Esophagus squamous epithelium (tissue), 5 donors: ENCODE measurements at regions not wholly inside any gene's neighbourhood (a gene's known extent, or its start where the extent isn't known, plus 50 kb on each side); places are given as distances from the start of the nearest gene placed in this dataset.

ENCODE experiments used
- DNase-seq: peaks from one replicate; lab custom pipeline; 2025; lab: John Stamatoyannopoulos, UW
- H3K27ac ChIP-seq, 4 donors: fragments of 200-600 bp; sonication (generic); one replicate each; pipeline ENCODE4 v1.5.1; 2016 to 2019; ENCODE audit warnings: mild to moderate bottlenecking in 1 of 4
- H3K27me3 ChIP-seq, 4 donors: fragments of 200-600 bp; sonication (generic); 1 replicate in 3 of 4; 2 replicates in 1 of 4; pipeline versions ENCODE4 v1.5.1 to v1.6.0; 2017 to 2021; ENCODE audit warnings: antibody characterized with exemption in 1 of 4
- H3K36me3 ChIP-seq, 3 donors: fragments of 200-600 bp; sonication (generic); one replicate each; pipeline ENCODE4 v1.5.1; 2016 to 2019
- H3K4me1 ChIP-seq, 3 donors: fragments of 200-600 bp; sonication (generic); one replicate each; pipeline ENCODE4 v1.5.1; 2017 to 2019
- H3K4me3 ChIP-seq, 4 donors: fragments of 200-600 bp; sonication (generic); 1 replicate in 3 of 4; 2 replicates in 1 of 4; pipeline ENCODE4 v1.5.1; 2016 to 2019; ENCODE audit warnings: mild to moderate bottlenecking in 2 of 4, moderate library complexity in 1 of 4
- H3K9me3 ChIP-seq, 3 donors: fragments of 200-600 bp; sonication (generic); one replicate each; pipeline ENCODE4 v1.5.1; 2016 to 2019
- CTCF ChIP-seq, 6 experiments: fragments of 450-650 bp in 4 of 6; fragments of 200-600 bp in 2 of 6; sonication (generic) in 2 of 6; IDR thresholded peaks; one replicate each; pipeline ENCODE4 v1.5.1; 2016 to 2019; ENCODE audit warnings: antibody characterized with exemption in 6 of 6, mild to moderate bottlenecking in 4 of 6, moderate library complexity in 4 of 6
- POLR2A ChIP-seq, 4 donors: fragments of 450-650 bp; IDR thresholded peaks; one replicate each; pipeline ENCODE4 v1.6.1; 2017; ENCODE audit warnings: antibody characterized with exemption in 4 of 4, mild to moderate bottlenecking in 4 of 4, moderate library complexity in 3 of 4
- WGBS, 2 donors: methylation state at CpG; one replicate each; pipeline ENCODE4 v1.1.5; 2018; 5-methylcytosine and 5-hydroxymethylcytosine counted together
- intact Hi-C: fragments of 100-400 bp; cut with DNase I; formaldehyde crosslinking; loops from one replicate; pipeline ENCODE4 v1.15.0; 2022
- donor health status: DM: yes; HTN: yes; CAD: no.

DNA sequence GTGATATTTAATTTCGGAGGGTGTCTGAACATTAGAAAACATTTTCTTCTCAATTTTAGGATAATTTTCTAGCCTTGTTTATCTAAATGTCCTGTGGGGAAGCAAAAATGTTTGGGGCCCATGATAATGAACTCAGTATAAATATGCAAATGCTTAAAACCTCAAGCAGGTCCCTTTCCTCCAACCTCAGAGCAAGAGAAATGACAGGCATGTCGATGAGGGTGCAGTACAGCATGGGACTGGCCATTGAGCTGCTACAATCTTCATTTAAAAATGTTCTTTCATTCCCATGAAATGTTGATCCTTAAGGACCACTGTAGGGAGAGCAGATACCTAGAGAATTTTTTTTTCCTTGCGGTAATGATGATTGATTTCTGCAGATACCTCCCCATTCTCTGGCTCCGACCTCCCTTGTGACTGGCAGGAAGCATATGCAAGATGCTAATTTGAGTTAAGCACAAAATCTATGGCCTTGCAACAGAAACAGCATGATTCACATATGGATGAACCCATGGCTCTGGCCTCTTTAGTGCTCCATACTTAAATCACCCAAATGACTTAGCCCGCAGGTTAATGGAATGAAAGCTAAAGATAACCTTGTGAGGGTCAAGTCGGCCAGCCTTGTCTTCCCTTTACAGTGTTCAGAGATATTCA lies 243.3 kb downstream of the SOX4 start:
- no peaks in the 10 kb centered on the region for H3K4me1 ChIP-seq
- TF ChIP-seq CTCF (IDR thresholded peaks at IDR 0.05) (no peak), POLR2A (IDR thresholded peaks at IDR 0.05) (no peak)
- no peak for DNase-seq
- intact Hi-C loops, result no loop called here
- no peak overlapping the region for H3K27ac ChIP-seq
- no peaks in the 10 kb centered on the region for H3K27me3 ChIP-seq
- no peaks in the 10 kb centered on the region for H3K36me3 ChIP-seq
- 69 to 77% methylated on average over 6 of the region's 6 CpGs for WGBS, 2 donors
- H3K4me3 ChIP-seq, result no peak overlapping the region
- no peaks in the 10 kb centered on the region for H3K9me3 ChIP-seq

GRCh38 chr6:21840428-21840827 lies 246.9 kb downstream of the SOX4 start:
- 15 to 37% methylated on average over 2 of the region's 2 CpGs for WGBS, 2 donors
- intact Hi-C loops, result no loop called here

GRCh38 chr6:21842875-21843645 lies 249.5 kb downstream of the SOX4 start:
- Histone ChIP-seq H3K4me1 (peaks cover 0 to 38% (median 0%) of the 10 kb centered on the region in 3 donors), H3K36me3 (no peaks in the 10 kb centered on the region), H3K9me3 (no peaks in the 10 kb centered on the region), H3K4me3 (no peak overlapping the region), H3K27ac (no peak overlapping the region), H3K27me3 (no peaks in the 10 kb centered on the region)
- 65 to 73% methylated on average over 1 of the region's 1 CpG for WGBS, 2 donors
- intact Hi-C loops, result no loop called here
- no peak for TF ChIP-seq POLR2A (IDR thresholded peaks at IDR 0.05)
- TF ChIP-seq CTCF (IDR thresholded peaks at IDR 0.05), result no peak
- DNase-seq, result no peak

More at GRCh38 chr6:21840428-21840827, 246.9 kb downstream of the SOX4 start:
- no peak for DNase-seq
- Histone ChIP-seq H3K4me1 (peaks cover 0 to 14% (median 0%) of the 10 kb centered on the region in 3 donors), H3K36me3 (no peaks in the 10 kb centered on the region), H3K4me3 (no peak overlapping the region), H3K27me3 (no peaks in the 10 kb centered on the region), H3K9me3 (no peaks in the 10 kb centered on the region), H3K27ac (no peak overlapping the region)
- no peak for TF ChIP-seq CTCF (IDR thresholded peaks at IDR 0.05)
- TF ChIP-seq POLR2A (IDR thresholded peaks at IDR 0.05), result no peak

DNA sequence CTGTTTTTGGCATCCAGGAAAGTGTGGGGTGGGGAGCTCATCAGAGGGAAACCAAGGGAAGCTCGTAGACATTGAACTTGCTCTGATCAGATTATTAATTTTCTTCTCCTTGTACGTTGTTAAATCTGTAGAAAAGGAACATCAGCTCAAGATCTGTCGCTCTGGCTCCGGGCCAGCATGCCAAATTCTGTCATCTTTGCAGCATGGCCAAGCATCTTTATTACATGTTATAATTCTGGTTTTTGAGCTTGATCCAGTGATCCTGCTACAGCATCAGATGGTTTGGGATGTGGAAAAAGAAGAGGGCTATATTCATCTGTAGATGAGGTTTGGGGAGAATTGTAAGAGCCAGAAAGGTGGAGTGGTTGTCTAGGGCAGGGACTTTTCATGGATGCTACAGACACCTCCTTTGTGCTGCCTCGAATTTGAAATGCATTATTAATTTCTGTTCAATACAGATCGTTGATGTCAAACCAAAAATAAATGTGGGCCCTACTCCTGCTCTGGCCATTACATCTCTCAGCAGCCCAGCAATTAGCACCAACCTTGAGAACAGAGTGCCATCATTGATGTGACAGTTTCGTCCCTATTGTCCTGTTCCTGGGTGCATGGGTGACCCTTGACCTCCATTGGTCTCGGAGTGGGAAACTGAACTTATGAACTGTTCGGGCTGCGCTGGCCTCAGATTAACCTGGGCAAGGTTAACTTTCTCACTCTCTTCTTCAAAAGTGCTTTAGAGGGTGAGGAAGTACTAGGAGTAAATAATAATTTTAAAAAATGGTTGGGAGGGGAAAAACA lies 250.8 kb downstream of the SOX4 start:
- H3K36me3 ChIP-seq, result no peaks in the 10 kb centered on the region
- H3K9me3 ChIP-seq, result no peaks in the 10 kb centered on the region
- 78 to 81% methylated on average over 9 to 10 of the region's 10 CpGs for WGBS, 2 donors
- no peak for DNase-seq
- H3K27ac ChIP-seq, result no peak overlapping the region
- peaks cover 0 to 40% (median 0%) of the 10 kb centered on the region in 3 donors for H3K4me1 ChIP-seq
- H3K27me3 ChIP-seq, result no peaks in the 10 kb centered on the region
- intact Hi-C loops, result no loop called here
- H3K4me3 ChIP-seq, result no peak overlapping the region
- TF ChIP-seq POLR2A (IDR thresholded peaks at IDR 0.05) (no peak), CTCF (IDR thresholded peaks at IDR 0.05) (no peak)
